ENCODE measurements at regions not wholly inside any gene's neighbourhood (a gene's known extent, or its start where the extent isn't known, plus 50 kb on each side); places are given as distances from the start of the nearest gene placed in this dataset.

DNA sequence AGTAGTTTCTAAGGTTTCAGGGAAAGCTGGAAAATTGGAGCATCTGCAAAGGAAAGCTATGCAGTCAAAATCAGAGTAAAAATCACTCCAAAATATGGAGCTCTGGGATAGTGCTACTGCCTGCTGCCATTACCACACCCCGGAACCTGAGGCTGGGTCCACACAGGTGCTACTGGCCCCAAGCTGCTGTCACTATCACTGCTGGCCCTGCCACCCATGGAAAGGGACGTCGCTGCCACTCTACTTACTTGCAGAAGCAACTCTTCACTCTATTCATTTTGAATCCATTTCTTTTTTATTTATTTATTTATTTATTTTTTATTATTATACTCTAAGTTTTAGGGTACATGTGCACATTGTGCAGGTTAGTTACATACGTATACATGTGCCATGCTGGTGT, 60.3 kb upstream of the RGS18 start:
- no peak for DNase-seq (ENCODE audit: low spot score)

DNA sequence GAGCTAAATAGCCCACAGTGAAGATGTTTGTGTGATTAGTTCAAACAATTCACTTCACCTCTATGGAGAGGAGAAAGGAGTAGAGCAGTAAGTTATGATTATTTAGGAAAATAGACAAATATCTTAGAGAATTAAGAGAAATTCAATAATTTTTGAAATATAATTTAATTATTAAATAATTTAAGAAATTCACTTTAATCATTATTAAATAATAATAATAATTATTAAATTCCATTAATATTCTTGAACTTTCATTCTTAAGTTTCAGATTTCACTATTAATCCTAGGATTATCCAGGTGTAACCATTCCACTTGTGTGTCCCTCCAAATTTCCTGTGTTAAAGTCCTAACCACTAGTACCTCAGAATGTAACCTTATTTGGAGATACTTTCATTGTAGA, 58.9 kb upstream of the RGS18 start:
- DNase-seq (ENCODE audit: low spot score) = no peak

DNA sequence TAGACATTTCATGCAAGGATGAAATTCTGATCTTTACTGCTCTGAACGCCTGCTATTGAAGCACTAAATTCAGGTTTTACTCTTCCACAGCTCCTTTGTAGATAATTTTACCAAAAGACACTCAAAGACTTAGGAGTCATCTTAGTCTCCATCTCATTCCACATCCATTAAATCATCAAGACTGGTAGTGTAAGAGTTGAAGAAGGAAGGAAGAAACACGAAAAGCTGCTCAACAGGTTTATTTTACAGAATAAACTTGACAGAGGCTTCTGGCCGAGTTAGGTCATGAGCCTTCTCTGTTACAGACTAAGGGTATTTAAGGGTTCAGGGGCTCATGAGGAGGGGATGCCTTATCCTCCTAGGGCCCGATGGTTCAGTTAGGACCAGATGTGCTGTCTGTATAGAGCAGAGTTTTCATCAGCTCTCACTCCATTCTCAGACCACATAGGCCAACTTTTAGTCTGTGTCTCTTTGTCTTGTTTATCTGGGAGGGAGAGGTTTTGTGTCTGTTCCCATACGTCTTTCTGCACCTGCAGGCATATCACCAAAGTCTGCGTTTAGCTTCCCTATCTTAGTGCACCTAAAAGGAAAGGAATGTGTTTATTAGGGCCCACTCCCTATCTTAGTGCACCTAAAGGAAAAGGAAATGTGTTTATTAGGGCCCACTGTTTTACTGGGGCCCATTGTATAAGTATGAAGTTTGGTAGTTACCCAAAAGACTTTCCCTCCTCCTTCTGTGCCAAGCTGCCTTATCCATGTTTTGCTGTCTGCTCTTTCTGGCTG, 57.4 kb upstream of the RGS18 start:
- peak; percentile 0 for DNase-seq (ENCODE audit: low spot score)

DNA sequence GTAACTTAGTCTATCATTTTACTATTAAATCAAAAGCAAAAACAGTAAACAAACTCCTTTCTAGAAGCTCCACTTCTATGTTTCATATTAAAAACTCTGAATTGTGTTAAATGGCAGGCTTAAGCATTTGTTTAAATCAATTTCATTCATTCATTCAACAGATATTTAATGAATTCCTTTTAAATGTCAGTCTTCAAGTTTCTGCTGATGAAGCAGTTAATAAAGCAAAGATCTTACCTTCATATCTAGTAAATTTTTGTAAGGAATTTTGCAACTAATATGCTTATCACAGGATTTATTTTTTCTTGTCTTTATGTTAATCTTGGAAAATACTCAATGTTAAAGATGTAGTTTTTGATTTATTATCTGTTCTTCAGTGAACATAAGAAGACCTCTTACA, 54.1 kb upstream of the RGS18 start:
- DNase-seq (ENCODE audit: low spot score) = no peak

DNA sequence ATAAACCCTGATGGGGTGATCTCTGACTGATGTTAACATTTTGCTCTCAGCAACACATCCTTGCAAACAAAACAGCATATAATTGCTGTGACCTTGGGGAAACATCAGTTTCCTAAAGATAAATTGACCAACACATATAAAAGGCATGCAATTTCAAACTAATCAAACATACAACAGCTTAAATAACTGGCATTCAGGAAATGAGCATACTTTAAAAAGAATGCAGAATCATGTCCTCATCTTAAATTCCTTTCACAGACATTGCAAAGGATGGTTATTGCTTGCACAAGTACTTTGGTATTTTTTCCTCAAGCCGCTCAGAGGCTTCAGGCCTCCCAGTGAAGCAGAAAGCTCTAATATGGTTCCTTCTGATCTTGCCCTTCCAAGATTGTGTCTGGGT, 53.4 kb upstream of the RGS18 start:
- no peak for DNase-seq (ENCODE audit: low spot score)

DNA sequence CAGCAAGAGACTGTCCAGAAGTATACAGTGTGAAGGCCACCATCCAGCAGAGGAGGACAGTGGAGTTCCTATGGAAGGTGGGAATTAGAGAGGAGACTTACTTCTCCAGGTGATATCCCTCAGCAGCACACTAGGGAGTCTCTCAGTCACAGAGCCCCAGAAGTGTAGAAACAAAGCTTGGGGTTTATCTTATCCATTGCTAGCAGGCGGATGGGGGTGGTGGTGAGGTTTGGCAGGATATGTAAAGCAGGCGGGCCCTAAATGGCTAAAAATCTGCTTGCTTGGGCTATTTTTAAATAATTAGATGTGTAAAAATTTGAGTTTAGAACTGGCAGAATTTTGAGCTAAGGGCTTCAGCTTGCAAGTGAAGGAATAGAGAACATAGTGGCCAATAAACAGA, 50.1 kb upstream of the RGS18 start:
- DNase-seq (ENCODE audit: low spot score) = no peak

Measured in hepatic stellate cell (primary cell).